Body of pancreas (tissue), 4 donors: ENCODE measurements at regions not wholly inside any gene's neighbourhood (a gene's known extent, or its start where the extent isn't known, plus 50 kb on each side); places are given as distances from the start of the nearest gene placed in this dataset.
A peak's percentile ranks its signal among the peaks of the same experiment; 100 is the strongest.

ENCODE experiments used
- CTCF ChIP-seq, 7 experiments: fragments of 450-650 bp in 4 of 7; fragments of 200-600 bp in 3 of 7; sonication (generic) in 3 of 7; IDR thresholded peaks; one replicate each; pipeline ENCODE4 v1.5.1; 2016 to 2019; ENCODE audit warnings: antibody characterized with exemption in 7 of 7
- POLR2A ChIP-seq, 3 donors: fragments of 450-650 bp; IDR thresholded peaks; one replicate each; pipeline ENCODE4 v1.6.1; 2016; ENCODE audit warnings: antibody characterized with exemption in 3 of 3, mild to moderate bottlenecking in 2 of 3

GRCh38 chr4:99735822-99736221 is 78.2 kb upstream of the C4orf54 start:
- TF ChIP-seq CTCF (IDR thresholded peaks at IDR 0.05) (peak in 3 of 7 experiments; percentile 6 to 36 (median 21)), POLR2A (IDR thresholded peaks at IDR 0.05) (no peak)
